CD4-positive, alpha-beta T cell treated with Interleukin-2 at 100 ng/mL for 4 hours (primary cell): ENCODE measurements at regions not wholly inside any gene's neighbourhood (a gene's known extent, or its start where the extent isn't known, plus 50 kb on each side); places are given as distances from the start of the nearest gene placed in this dataset.

Experiments used
- DNase-seq: peaks from one replicate; pipeline ENCODE4 v3.0.0-alpha.2; 2020; ENCODE audit warnings: low spot score

DNA sequence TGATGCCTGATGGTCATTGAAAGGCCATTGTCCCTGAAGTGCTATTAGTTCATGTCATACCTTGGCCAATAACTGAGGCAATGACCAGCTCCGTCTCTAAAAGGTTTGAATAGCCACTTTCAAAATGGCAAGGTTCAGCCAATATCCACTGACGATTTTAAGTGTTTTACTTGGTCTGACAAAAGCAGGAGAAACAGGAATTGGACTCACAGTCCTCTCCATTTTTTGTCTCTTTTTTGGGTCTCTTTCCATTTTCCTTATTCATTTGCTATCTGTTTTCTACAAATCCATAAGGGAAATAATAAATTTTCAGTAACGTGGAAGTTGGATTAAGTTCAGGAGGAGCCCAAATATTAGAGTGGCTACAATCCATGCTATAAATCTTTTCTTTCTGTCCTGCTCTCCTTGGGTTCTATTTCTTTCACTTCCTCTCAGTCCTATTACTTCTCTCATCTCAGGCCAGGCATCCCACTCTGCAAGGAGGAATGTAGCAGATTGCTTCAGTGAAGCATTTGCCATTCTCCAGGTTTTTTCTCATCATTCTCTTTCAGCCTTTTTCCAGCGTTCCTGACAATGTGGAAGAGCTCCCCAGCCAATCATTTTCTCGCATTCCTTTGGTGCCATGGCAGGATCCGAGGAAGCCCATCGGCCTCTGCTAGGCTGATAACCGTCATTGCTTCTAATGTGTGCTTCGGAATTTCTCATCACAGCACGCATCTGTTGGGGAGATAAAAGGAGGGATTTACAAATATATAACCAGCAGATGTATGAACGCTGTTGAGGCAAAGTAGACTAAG lies 414.5 kb downstream of the ADGRL2 start:
- DNase-seq: no peak

DNA sequence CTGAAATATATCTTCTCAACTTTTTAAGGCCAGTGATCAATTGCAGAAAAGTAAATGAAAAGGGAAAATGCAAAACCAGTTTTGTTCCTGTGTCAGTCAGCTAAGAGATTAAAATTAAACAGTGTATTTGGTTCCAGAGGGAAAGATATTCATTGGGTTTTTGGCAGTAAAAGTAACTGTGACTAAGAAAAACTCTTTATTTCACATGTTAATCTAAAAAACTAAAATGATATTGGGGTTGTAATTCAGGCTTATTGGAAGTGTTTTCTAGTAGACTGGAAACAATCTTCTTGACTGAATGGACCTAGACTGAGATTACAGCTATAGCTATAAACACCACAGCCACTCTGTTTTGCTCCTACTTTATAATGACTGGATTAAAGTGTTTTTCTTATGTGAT lies 413.9 kb downstream of the ADGRL2 start:
- no peak for DNase-seq

DNA sequence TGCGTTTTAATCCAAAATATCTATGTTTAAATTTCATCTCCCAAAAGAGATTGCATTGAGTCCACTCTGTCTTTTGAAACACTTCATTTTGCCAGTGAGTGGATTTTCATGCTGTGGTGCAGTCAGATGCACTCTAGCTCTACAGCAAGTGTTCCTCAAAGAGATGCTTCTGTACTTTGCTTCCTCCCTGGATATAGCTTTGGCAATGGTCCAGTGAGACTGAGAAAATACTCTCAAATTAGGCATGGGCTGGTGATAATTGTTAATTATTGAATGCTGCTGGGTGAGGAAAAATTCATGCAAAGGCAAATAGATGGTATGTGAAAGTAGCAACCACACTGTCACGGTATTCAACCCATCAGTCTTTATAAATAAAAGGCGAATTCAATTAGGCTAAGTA lies 396.9 kb downstream of the ADGRL2 start:
- no peak for DNase-seq

DNA sequence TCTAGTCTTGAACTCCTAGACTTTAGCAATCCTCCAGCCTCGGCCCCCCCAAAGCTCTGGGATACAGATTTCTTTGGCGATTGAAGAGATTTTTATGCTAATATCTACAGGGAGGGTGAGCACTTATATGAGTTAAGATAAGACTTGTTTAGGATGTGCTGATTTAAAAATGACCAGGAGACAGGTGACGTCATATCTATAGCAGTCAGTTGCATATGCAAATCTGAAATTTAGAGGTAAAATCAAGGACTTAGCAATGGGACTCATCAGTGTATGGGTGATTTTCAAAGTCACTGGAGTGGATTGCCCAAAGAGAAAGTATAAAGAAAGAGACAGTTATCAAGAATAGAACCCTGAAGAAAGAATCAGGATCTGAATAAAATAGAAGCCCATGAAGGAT lies 394.5 kb downstream of the ADGRL2 start:
- no peak for DNase-seq

DNA sequence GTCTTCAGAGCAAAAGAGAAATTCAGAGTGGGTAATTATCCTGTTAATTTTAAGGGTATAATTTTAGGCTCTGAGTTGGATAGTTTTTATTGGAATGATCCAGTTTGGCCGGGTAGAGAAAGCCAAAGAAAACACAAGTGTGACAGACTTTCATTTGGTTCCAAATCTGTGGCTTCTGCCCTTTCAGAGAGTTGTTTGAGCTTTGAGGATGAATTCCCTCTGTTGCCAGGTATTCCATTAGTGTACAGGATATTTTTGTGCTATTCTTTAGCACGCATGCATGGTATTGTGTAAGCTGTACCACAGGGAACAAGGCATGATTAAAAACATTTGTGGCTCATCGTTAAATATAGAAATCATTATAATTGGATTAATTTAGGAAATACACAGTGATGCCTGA lies 384.4 kb downstream of the ADGRL2 start:
- DNase-seq: no peak

DNA sequence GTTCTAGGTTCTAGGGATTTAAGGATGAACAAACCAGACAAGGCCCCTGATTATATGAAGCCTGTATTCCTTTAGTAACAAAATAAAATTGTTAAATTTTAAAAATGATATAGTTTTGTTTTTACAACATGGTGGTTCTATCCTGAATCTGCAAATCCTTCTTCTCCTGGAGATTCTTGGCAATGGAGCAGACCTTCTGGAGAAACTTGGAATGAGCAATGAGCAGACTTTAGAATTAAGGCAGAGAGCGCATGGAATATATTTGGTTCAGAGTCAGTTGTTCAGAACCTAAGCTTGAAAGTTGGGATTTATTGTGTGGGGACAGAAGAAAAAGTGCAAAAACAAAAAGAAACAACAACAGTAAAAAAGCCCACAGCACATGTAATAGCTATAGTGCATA lies 381.1 kb downstream of the ADGRL2 start:
- DNase-seq: no peak

DNA sequence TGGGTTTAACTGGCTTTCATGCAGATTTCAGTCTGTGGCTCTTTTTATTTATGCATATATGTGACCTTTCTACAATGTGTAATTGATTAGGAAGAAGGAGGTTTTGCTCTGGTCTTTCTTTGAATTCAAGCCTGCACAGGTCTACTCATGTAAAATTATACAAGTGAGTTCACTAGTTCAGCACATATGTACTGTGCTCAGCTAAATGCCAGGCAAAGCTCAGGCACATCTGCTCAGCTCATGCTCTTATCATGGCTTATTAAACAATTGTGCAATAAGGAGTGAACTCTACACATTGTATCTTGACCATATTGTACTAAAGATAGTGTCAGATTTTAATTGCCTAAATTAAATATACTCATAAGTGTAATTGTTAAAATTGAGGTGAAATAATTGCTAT lies 378.4 kb downstream of the ADGRL2 start:
- no peak for DNase-seq

DNA sequence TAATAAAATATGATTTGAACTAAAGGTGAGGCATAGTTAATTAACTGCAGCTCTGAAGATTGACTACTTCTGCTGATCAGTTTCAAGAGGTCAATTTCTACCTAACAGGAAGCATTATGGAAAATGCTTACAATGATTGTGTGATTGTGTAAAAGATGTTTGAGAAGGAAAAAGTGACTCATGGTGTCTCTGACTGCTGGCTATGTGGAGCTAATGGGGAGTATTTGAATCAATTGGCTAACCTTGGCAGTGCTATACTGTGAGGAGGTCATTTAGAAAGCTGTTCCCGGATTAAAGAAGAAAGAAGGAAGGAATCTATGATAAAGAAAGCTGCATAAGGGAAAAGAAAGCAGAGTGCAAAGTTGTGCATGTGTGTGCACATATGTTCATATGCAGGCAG lies 376.5 kb downstream of the ADGRL2 start:
- no peak for DNase-seq

DNA sequence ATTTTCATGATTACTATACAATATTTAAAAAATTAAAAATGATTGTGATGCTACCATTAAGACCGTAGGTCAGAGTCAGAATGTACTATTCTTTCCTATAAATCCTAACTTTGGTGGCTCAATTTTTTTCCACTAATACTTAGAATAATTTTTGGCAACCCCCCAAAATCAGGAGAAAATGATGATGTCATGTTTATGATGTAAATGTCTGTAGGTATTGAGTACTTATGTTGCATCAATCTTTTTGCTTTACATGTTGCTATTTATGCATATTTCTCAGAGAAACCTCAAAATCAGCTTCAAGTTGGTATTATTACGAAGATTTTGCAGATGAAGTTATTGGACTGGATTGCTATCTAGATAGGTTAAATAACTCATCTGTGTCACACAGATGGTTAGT lies 371.2 kb downstream of the ADGRL2 start:
- no peak for DNase-seq

DNA sequence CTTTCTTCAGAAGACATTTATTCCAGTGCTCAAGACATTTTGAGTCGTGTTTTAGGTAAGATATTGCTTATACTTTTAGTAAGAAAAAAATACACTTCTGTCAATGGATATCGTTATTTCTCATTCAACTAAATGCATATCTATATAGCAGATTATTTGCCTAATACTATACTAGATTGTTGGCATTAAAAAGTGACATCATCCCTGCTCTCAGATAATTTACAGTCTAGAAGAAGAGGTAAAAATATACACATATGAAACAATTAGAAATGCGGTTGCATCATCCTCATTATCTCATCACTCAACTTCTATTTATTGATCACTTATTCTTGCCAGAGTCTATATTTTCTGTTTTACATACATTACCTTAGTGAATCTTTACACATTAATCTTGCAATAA lies 367.7 kb downstream of the ADGRL2 start:
- DNase-seq: no peak

DNA sequence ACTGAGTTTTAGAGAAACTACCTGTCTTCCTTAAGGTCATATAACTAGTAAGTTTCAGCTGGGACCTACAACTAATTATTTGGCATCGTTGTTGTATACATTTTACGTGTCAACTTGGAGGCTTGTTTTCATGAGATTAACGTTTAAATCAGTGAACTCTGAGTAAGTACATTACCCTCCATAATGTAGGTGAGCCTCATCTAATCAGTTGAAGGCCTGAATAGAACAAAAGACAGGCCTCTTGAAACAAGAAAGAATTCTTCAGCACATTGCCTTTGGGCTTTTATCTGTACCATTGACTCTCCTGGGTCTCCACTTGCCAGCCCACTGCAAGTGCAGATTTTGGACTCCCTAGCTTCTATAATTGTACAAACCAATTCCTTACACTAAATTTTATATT lies 364.6 kb downstream of the ADGRL2 start:
- DNase-seq: no peak

DNA sequence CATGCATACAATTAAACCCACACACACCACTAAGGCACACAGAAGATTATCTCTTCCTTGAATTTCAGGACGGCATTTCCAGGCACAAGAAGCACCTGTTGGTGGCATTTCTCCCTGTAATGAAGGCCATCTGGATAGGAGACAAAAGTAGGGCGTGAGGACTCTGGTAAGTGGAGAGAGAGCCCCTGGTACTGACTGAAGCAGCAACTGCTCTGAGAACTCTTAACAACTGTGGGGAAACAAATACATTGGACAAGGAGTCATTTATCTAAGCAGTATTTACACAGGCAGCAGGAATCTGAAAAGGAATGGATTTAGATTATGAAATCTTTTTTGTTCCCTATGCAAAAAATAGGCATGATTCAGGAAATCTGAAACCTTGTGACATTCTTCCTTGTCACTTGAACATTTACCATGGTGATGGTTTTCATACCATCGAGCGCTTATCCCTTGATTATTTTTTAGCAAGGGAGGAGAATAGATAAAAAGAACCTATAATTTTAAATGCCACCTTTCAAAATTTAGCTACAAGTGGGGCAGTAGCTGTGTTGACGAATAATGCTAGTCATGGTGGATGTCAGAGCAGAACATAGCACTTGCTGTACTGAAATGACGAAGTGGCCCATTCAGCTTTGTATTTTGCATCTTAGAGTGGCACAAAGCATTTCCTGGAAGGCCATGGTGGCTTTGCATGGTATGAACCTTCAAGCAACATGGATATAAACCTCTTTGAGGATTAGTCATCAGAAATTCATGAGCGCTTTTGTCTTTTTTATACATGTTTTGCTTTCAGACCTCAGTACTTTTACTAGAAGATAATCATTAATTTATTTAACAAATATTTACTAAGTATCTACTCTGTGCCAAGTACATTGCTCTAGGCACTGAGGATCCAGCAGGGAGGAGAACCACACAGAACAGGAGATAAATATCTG lies 362.0 kb downstream of the ADGRL2 start:
- DNase-seq: no peak

DNA sequence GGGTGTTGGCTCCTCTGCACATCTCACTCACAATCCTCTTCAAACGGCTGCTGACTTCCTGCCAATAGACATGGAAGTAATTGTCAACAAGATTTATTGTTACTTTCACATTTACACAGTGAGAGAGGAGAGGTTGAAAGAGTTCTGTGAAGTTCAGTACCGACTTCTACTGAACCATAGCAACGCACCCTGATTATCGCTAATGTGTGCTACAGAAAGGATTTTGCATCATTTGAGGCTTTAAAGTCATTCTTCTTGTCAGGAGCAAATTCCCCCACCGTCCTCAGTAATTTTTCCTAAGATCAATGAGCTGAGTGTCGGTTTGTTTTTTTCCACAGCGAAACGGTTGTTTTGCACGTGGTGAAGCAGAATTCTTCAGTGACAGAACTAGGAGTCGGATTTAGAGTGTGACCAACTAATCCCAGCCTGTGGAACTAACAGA lies 361.0 kb downstream of the ADGRL2 start:
- no peak for DNase-seq

DNA sequence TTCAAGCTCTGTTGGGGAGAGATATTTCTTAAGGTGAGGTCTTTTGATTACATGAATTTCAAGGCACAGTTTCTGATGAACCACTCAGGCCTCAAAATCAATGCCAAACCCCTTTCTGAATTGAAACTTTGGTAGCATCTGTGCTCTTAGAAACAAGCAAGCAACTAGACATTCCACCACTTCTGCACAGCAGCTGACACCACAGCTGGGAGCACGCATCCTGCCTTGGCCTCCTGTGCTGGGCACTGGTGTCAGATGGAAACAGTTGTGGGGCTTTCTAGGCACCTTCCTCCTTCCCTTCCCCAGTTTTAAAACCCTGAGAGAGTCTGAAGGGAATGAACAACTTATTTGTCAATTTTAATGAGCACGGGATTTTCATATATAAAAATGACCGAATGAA lies 360.2 kb downstream of the ADGRL2 start:
- no peak for DNase-seq

DNA sequence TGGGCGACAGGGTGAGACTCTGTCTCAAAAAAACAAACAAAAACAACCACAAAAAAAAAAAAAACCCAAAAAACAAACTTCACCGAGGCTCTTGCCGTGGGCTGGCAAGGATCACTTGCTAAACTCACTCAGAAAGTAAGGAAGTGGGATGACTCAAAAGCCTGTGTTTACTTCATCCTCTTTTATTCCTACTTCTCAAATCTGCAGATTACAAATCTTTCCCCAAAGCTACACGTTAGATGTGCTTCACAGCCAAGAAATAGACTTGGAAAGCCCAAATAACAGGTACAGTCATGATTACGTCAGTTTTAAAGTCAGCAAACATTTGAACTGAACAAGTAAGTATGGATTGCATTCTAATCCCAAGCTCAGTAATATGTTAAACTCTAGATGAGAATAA lies 359.3 kb downstream of the ADGRL2 start:
- DNase-seq: no peak

DNA sequence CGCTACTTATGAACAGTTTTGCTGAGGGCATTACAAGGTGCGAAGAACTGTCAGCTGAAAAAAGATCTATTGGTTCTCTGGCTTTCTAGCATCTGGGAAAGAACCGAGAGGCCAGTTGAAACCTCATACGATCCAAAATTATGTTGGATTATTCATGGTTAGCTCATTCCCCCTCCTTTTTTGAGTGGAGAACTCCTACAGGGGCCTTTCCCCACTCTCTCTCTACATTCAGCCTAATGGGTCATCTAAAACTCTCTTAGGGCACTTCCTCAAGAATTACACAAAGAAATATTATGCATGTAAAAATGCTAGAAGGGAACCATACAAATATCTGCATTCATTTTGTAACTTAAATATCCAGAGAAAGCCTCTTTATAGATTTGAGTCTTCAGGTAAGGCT lies 358.2 kb downstream of the ADGRL2 start:
- no peak for DNase-seq

DNA sequence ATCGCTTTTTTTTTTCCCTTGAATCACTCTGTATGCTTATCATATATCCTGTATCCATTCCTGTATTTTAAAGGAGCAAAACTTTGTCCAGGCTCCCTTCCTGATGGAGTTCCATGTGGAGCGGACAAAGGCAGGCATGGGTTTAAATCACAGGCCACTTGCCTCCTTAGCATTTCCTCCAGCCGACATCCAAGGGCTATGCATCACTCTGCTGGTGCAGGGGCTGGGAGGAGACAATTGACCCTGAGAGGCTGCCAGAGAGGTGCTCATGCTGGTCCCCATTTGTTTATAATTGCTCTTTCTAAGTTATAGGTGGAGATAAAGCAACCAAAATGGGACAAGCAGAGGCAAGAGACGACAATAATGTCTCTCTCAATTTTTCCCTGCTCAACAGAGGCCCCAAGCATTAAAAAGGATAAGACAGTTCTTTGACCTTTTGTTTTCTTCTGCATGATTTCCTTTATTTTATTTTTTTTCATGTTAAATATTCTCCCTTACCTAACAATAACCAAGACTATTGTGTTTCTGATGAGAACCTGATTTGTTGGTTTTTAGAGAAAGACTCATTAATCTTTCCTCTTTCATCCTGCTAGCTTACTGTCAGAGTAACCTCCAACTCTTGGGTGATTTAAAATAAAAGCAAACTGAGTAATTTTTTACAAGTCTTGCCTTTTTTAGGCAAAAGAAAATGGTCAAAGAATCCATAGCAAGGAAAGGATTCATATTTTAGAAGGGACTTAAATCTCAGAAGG lies 353.7 kb downstream of the ADGRL2 start:
- DNase-seq: no peak

DNA sequence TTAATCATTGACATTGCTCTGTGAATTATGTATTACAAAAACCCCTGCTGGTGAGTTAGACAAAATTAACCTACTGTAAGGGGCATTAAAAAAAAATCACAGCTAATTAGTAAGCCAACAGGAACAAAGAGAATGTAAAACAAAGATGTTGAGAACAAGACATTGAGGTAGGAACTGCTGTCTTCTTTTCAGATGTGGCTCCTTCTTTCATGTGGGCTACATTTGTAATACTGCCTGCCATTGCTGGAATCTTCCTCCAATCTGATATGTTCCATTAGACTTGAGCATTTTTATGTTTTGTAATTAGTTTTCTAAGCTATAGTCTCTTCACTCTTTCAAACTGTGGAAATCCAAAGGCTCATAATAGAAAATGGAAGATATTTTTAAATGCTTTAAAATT lies 353.0 kb downstream of the ADGRL2 start:
- DNase-seq: no peak

DNA sequence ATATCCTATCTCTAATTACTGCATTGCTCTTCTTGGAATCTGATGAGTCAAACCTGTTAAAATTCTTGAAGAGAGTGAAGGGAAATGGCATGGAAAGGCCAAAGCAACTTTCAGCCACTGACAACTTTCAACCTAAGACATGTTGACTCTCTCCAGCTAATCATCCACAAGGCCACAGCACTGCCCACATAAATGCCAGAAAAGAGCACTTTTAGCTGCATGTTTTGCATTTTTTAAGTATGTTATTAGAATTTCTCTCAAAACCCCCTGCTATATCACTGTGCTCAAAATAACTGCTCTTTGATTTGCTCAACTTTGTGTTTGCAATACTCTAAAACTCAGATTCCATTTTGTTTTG lies 352.5 kb downstream of the ADGRL2 start:
- DNase-seq: no peak

DNA sequence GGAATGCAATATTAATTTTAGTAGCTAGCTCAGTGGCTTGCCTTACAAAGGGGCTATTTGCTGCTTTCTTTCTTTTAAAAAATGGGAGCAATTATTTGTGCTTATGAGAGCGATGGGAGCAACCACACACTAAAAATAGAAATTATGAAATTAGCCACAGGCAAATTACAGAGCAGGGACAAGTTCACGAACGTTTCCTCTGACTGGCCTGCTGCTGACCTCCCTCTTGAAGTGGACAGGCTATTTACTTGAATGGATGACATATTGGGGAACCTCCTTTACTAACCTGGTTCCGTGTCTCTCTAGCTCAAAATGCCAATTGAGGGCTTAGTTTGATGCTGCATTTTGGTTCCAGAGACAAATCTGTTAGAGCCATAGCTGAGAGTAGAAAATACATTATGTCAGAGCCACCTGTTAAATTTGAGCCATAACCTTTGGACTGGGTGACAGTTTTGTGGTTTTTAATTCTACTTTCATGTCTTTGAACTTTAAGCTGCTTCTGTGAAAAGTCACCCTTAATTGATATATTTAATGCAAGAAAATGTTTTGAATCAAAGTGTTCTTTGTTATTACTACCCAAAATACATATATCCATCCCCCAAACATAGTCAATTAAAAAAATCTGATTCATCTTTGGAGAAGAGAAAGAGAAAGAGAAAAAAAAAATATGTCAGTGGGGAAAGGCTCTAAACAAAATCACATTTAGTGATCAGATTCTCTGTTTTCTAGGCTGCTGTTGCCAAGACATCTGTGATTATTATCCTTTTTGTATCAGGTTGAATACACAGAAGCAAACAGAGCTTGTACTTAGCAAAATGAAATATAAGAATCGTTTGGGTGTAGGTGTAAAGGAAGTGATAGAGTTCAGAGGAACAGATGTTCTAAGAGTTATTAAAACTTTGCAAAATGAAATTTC lies 351.9 kb downstream of the ADGRL2 start:
- no peak for DNase-seq

DNA sequence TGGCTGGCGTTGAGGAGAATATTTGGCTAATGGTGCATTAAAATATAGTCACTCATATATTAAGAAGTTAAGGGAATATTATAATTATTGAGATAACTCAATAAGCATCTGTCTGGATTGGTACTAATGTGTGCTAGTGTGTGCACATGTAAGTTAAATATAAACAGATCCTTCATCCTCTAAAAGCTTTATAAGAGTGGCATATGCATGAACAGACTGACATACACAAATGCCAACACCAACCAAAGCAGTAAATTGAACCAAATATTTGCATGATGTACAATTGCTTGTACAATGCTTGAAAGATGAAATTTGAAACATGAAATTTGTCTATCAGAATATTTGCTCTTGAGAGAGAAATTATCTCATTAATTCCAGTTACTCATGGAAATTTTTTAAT lies 344.9 kb downstream of the ADGRL2 start:
- no peak for DNase-seq
